ENCODE measurements at regions not wholly inside any gene's neighbourhood (a gene's known extent, or its start where the extent isn't known, plus 50 kb on each side); places are given as distances from the start of the nearest gene placed in this dataset.

- Histone ChIP-seq H4K20me1 (ENCODE audit: control insufficient read depth, extremely low read depth, insufficient read depth, low read length) (no peaks in the 10 kb centered on the region), H3K27me3 (ENCODE audit: control insufficient read depth, extremely low read depth, insufficient read depth, low read length) (no peaks in the 10 kb centered on the region), H2AFZ (ENCODE audit: control insufficient read depth, low read length) (no peak overlapping the region), H3K9me1 (ENCODE audit: control insufficient read depth, extremely low read depth, insufficient read depth, low read length) (no peaks in the 10 kb centered on the region), H3K4me3 (ENCODE audit: control insufficient read depth in 2 of 3, extremely low read depth in 1 of 3, insufficient read depth in 2 of 3, low read depth in 1 of 3, low read length in 3 of 3) (no peak overlapping the region), H3K27ac (ENCODE audit: control insufficient read depth, insufficient read depth, low read length) (no peak overlapping the region), H3K79me2 (ENCODE audit: control insufficient read depth, insufficient read depth, low read length) (no peaks in the 10 kb centered on the region), H3K36me3 (ENCODE audit: control insufficient read depth in 2 of 2, extremely low read depth in 1 of 2, insufficient read depth in 2 of 2, low read length in 2 of 2) (no peaks in the 10 kb centered on the region), H3K4me2 (ENCODE audit: control insufficient read depth, extremely low read depth, insufficient read depth, low read depth, low read length) (no peak overlapping the region), H3K9me3 (ENCODE audit: control insufficient read depth, low read depth, low read length) (peaks cover 5% of the 10 kb centered on the region), H3K4me1 (ENCODE audit: control insufficient read depth, extremely low read depth, insufficient read depth, low read length) (no peaks in the 10 kb centered on the region), H3K9ac (ENCODE audit: control insufficient read depth, extremely low read depth, insufficient read depth, low read length) (no peak overlapping the region)
- DNase-seq (ENCODE audit: low read depth, low spot score): no peak
- TF ChIP-seq EZH2 (IDR thresholded peaks at IDR 0.05; ENCODE audit: low read length): no peak
- dilution Hi-C loops (cut with MboI; ENCODE audit: extremely low pct_ligation_motif_present, low sequenced_read_pairs): no loop called here
- FAIRE-seq: no peak
These were observed 1054.2 kb upstream of the FOXG1 start for GRCh38 chr14:27712364-27712763.

GRCh38 chr14:27715561-27715960 lies 1051.0 kb upstream of the FOXG1 start:
- H2AFZ ChIP-seq (ENCODE audit: control insufficient read depth, low read length): no peak overlapping the region
- DNase-seq (ENCODE audit: low read depth, low spot score) (no peak), FAIRE-seq (no peak)
- no peaks in the 10 kb centered on the region for H3K9me1 ChIP-seq (ENCODE audit: control insufficient read depth, extremely low read depth, insufficient read depth, low read length)
- H3K36me3 ChIP-seq (ENCODE audit: control insufficient read depth in 2 of 2, extremely low read depth in 1 of 2, insufficient read depth in 2 of 2, low read length in 2 of 2): no peaks in the 10 kb centered on the region
- H3K4me3 ChIP-seq (ENCODE audit: control insufficient read depth in 2 of 3, extremely low read depth in 1 of 3, insufficient read depth in 2 of 3, low read depth in 1 of 3, low read length in 3 of 3): no peak overlapping the region
- H3K4me2 ChIP-seq (ENCODE audit: control insufficient read depth, extremely low read depth, insufficient read depth, low read depth, low read length): no peak overlapping the region
- TF ChIP-seq CTCF (optimal IDR thresholded peaks at IDR 0.05 in 1 of 3, IDR thresholded peaks at IDR 0.05 in 1 of 3, conservative IDR thresholded peaks at IDR 0.05 in 1 of 3; ENCODE audit: extremely low read depth in 1 of 3, insufficient read depth in 2 of 3, low read length in 3 of 3) (no peak), EZH2 (IDR thresholded peaks at IDR 0.05; ENCODE audit: low read length) (no peak)
- no peaks in the 10 kb centered on the region for H3K4me1 ChIP-seq (ENCODE audit: control insufficient read depth, extremely low read depth, insufficient read depth, low read length)
- H3K9ac ChIP-seq (ENCODE audit: control insufficient read depth, extremely low read depth, insufficient read depth, low read length): no peak overlapping the region
- H3K9me3 ChIP-seq (ENCODE audit: control insufficient read depth, low read depth, low read length): peaks cover 7% of the 10 kb centered on the region
- H3K27ac ChIP-seq (ENCODE audit: control insufficient read depth, insufficient read depth, low read length): no peak overlapping the region
- dilution Hi-C loops (cut with MboI; ENCODE audit: extremely low pct_ligation_motif_present, low sequenced_read_pairs): no loop called here
- no peaks in the 10 kb centered on the region for H4K20me1 ChIP-seq (ENCODE audit: control insufficient read depth, extremely low read depth, insufficient read depth, low read length)
- H3K27me3 ChIP-seq (ENCODE audit: control insufficient read depth, extremely low read depth, insufficient read depth, low read length): no peaks in the 10 kb centered on the region
- H3K79me2 ChIP-seq (ENCODE audit: control insufficient read depth, insufficient read depth, low read length): no peaks in the 10 kb centered on the region

GRCh38 chr14:27721760-27722159 lies 1044.8 kb upstream of the FOXG1 start:
- Histone ChIP-seq H2AFZ (ENCODE audit: control insufficient read depth, low read length) (no peak overlapping the region), H3K79me2 (ENCODE audit: control insufficient read depth, insufficient read depth, low read length) (no peaks in the 10 kb centered on the region), H3K27me3 (ENCODE audit: control insufficient read depth, extremely low read depth, insufficient read depth, low read length) (no peaks in the 10 kb centered on the region), H3K4me3 (ENCODE audit: control insufficient read depth in 2 of 3, extremely low read depth in 1 of 3, insufficient read depth in 2 of 3, low read depth in 1 of 3, low read length in 3 of 3) (no peak overlapping the region), H3K4me1 (ENCODE audit: control insufficient read depth, extremely low read depth, insufficient read depth, low read length) (no peaks in the 10 kb centered on the region), H3K9ac (ENCODE audit: control insufficient read depth, extremely low read depth, insufficient read depth, low read length) (no peak overlapping the region), H3K27ac (ENCODE audit: control insufficient read depth, insufficient read depth, low read length) (no peak overlapping the region), H3K9me1 (ENCODE audit: control insufficient read depth, extremely low read depth, insufficient read depth, low read length) (no peaks in the 10 kb centered on the region), H4K20me1 (ENCODE audit: control insufficient read depth, extremely low read depth, insufficient read depth, low read length) (no peaks in the 10 kb centered on the region), H3K4me2 (ENCODE audit: control insufficient read depth, extremely low read depth, insufficient read depth, low read depth, low read length) (no peak overlapping the region), H3K36me3 (ENCODE audit: control insufficient read depth in 2 of 2, extremely low read depth in 1 of 2, insufficient read depth in 2 of 2, low read length in 2 of 2) (no peaks in the 10 kb centered on the region), H3K9me3 (ENCODE audit: control insufficient read depth, low read depth, low read length) (peaks cover 4% of the 10 kb centered on the region)
- no peak for TF ChIP-seq CTCF (optimal IDR thresholded peaks at IDR 0.05 in 1 of 3, IDR thresholded peaks at IDR 0.05 in 1 of 3, conservative IDR thresholded peaks at IDR 0.05 in 1 of 3; ENCODE audit: extremely low read depth in 1 of 3, insufficient read depth in 2 of 3, low read length in 3 of 3)
- TF ChIP-seq EZH2 (IDR thresholded peaks at IDR 0.05; ENCODE audit: low read length): no peak
- dilution Hi-C loops (cut with MboI; ENCODE audit: extremely low pct_ligation_motif_present, low sequenced_read_pairs): no loop called here
- DNase-seq (ENCODE audit: low read depth, low spot score) (no peak), FAIRE-seq (no peak)

Measured in keratinocyte (primary cell).